Prostate gland (tissue), 2 donors: ENCODE measurements at regions not wholly inside any gene's neighbourhood (a gene's known extent, or its start where the extent isn't known, plus 50 kb on each side); places are given as distances from the start of the nearest gene placed in this dataset.

Experiments used
- POLR2A ChIP-seq: fragments of 450-650 bp; IDR thresholded peaks from one replicate; pipeline ENCODE4 v1.6.1; 2016; ENCODE audit warnings: antibody characterized with exemption, mild to moderate bottlenecking
- POLR2AphosphoS5 ChIP-seq: sonication (generic); formaldehyde crosslinking; IDR thresholded peaks from one replicate; pipeline ENCODE4 v1.6.1; 2017; ENCODE audit warnings: antibody characterized with exemption
- TF ChIP-seq, protein P1 (sequence below), 4 experiments: fragments of 200-600 bp in 2 of 4; fragments of 450-650 bp in 2 of 4; sonication (generic) in 2 of 4; IDR thresholded peaks; 1 replicate in 3 of 4; 2 replicates in 1 of 4; pipeline ENCODE4 v1.5.1; 2016 to 2019; ENCODE audit warnings: antibody characterized with exemption in 4 of 4, mild to moderate bottlenecking in 2 of 4, moderate library complexity in 2 of 4

DNA sequence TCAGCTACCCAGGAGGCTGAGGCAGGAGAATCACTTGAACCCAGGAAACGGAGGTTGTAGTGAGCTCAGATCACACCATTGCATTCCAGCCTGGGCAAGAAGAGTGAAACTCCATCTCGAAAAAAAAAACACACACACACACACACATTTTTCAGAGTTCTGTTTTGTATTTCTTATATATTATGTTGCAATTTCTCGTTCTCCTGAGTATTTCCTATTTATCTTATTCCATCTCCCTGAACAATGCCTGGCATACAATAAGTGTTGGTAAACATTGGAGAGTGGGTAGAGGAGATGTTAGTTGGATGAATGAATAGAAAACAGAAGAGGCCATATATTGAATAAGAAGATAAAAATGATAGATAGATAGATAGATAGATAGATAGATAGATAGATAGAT lies 167.8 kb upstream of the CDH5 start:
- TF ChIP-seq POLR2AphosphoS5: no peak
- TF ChIP-seq POLR2A: no peak
- TF ChIP-seq, protein P1, sequence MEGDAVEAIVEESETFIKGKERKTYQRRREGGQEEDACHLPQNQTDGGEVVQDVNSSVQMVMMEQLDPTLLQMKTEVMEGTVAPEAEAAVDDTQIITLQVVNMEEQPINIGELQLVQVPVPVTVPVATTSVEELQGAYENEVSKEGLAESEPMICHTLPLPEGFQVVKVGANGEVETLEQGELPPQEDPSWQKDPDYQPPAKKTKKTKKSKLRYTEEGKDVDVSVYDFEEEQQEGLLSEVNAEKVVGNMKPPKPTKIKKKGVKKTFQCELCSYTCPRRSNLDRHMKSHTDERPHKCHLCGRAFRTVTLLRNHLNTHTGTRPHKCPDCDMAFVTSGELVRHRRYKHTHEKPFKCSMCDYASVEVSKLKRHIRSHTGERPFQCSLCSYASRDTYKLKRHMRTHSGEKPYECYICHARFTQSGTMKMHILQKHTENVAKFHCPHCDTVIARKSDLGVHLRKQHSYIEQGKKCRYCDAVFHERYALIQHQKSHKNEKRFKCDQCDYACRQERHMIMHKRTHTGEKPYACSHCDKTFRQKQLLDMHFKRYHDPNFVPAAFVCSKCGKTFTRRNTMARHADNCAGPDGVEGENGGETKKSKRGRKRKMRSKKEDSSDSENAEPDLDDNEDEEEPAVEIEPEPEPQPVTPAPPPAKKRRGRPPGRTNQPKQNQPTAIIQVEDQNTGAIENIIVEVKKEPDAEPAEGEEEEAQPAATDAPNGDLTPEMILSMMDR (IDR thresholded peaks at IDR 0.05): no peak
